Upper lobe of left lung (tissue), 6 donors: ENCODE measurements at regions not wholly inside any gene's neighbourhood (a gene's known extent, or its start where the extent isn't known, plus 50 kb on each side); places are given as distances from the start of the nearest gene placed in this dataset.

Experiments
- ATAC-seq, 2 donors: fragments of 200-7000 bp; cut with Tn5 transposase; one replicate each; pipeline ENCODE4 v1.9.1; 2022; ENCODE audit warnings: mild to moderate bottlenecking in 2 of 2, moderate library complexity in 2 of 2; ENCODE audit not compliant: low FRiP score in 2 of 2
- DNase-seq, 2 donors: peaks; one replicate each; pipeline ENCODE4 v3.0.0-alpha.2; 2019 to 2020
- H3K27ac ChIP-seq, 4 donors: fragments of 200-600 bp; sonication (generic); one replicate each; pipeline ENCODE4 v1.5.1; 2016 to 2019
- H3K27me3 ChIP-seq, 4 donors: fragments of 200-600 bp; sonication (generic); one replicate each; pipeline ENCODE4 v1.5.1; 2017 to 2019
- H3K36me3 ChIP-seq, 4 donors: fragments of 200-600 bp; sonication (generic); one replicate each; pipeline ENCODE4 v1.5.1; 2016 to 2019
- H3K4me1 ChIP-seq, 4 donors: fragments of 200-600 bp; sonication (generic); one replicate each; pipeline ENCODE4 v1.5.1; 2018 to 2019
- H3K4me3 ChIP-seq, 4 donors: fragments of 200-600 bp; sonication (generic); one replicate each; pipeline ENCODE4 v1.5.1; 2017 to 2019; ENCODE audit warnings: mild to moderate bottlenecking in 2 of 4, moderate library complexity in 1 of 4
- H3K9me3 ChIP-seq, 4 donors: fragments of 200-600 bp; sonication (generic); one replicate each; pipeline ENCODE4 v1.5.1; 2018 to 2019
- EP300 ChIP-seq, 4 donors: sonication (generic); formaldehyde crosslinking; IDR thresholded peaks; one replicate each; pipeline ENCODE4 v1.5.1; 2017; ENCODE audit warnings: antibody characterized with exemption in 4 of 4, control low read depth in 2 of 4
- POLR2A ChIP-seq, 4 donors: fragments of 450-650 bp; IDR thresholded peaks; one replicate each; pipeline ENCODE4 v1.5.1; 2016 to 2017; ENCODE audit warnings: antibody characterized with exemption in 4 of 4, mild to moderate bottlenecking in 2 of 4
- POLR2AphosphoS5 ChIP-seq, 2 donors: sonication (generic); formaldehyde crosslinking; IDR thresholded peaks; one replicate each; pipeline ENCODE4 v1.5.1; 2017; ENCODE audit warnings: antibody characterized with exemption in 2 of 2
- WGBS, 2 donors: methylation state at CpG; one replicate each; pipeline ENCODE4 v1.1.5; 2017 to 2018; 5-methylcytosine and 5-hydroxymethylcytosine counted together
- TF ChIP-seq, protein P1 (sequence below), 6 experiments: fragments of 450-650 bp in 4 of 6; fragments of 200-600 bp in 2 of 6; sonication (generic) in 2 of 6; IDR thresholded peaks; one replicate each; pipeline ENCODE4 v1.5.1; 2016 to 2019; ENCODE audit warnings: antibody characterized with exemption in 6 of 6
- donor health status: DM: no; HTN: no; CAD: no; lungs with moderate emphysema.
- donor health status: DM: no; HTN: yes; CAD: no; lungs with severe emphysema.

DNA sequence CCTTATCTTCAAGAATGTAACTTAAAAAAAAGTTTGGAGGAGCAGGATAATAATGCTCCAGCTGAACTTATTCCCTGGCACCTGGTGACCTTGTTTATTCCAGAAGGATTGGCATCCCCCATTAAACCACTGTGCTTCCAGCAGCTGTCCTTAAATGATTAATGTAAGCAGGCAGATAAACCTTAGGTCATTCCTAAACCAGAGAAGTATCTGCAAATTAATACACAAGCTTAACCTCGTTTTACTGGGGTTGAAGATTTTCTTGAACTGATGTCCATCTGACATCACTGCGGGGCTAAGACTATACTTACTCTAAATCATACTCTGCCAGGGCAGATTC is 116.1 kb upstream of the PALS2 start:
- Histone ChIP-seq H3K27me3 (no peaks in the 10 kb centered on the region), H3K9me3 (no peaks in the 10 kb centered on the region), H3K4me3 (no peak overlapping the region), H3K27ac (no peak overlapping the region), H3K36me3 (no peaks in the 10 kb centered on the region), H3K4me1 (no peaks in the 10 kb centered on the region)
- ATAC-seq, result no peak
- WGBS, 2 donors, result 42 to 60% methylated on average over 2 of the region's 2 CpGs
- no peak for DNase-seq
- TF ChIP-seq EP300 (IDR thresholded peaks at IDR 0.05), result no peak
- TF ChIP-seq, protein P1, sequence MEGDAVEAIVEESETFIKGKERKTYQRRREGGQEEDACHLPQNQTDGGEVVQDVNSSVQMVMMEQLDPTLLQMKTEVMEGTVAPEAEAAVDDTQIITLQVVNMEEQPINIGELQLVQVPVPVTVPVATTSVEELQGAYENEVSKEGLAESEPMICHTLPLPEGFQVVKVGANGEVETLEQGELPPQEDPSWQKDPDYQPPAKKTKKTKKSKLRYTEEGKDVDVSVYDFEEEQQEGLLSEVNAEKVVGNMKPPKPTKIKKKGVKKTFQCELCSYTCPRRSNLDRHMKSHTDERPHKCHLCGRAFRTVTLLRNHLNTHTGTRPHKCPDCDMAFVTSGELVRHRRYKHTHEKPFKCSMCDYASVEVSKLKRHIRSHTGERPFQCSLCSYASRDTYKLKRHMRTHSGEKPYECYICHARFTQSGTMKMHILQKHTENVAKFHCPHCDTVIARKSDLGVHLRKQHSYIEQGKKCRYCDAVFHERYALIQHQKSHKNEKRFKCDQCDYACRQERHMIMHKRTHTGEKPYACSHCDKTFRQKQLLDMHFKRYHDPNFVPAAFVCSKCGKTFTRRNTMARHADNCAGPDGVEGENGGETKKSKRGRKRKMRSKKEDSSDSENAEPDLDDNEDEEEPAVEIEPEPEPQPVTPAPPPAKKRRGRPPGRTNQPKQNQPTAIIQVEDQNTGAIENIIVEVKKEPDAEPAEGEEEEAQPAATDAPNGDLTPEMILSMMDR (IDR thresholded peaks at IDR 0.05), result no peak
- TF ChIP-seq POLR2A (IDR thresholded peaks at IDR 0.05), result no peak
- TF ChIP-seq POLR2AphosphoS5 (IDR thresholded peaks at IDR 0.05), result no peak

DNA sequence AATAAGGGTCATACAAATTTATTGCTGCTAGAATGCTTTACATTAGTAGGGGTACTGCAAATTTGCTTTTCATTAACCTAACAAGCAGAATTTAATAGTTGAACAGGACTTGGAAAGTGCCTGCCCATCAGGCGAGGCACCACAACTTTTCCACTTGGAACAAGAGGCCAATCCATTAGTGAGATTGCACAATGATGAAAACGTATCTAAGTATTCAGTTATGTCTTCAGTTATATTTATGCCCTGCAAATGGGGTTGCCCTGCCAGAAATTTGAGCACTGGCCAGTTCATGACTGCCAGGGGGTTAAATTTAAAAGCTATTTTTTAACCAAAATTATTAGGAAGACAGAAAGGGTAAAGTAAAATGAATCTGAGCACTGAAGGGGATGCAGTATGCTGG is 111.1 kb upstream of the PALS2 start:
- 36 to 38% methylated on average over 2 of the region's 2 CpGs for WGBS, 2 donors
- Histone ChIP-seq H3K9me3 (no peaks in the 10 kb centered on the region), H3K27ac (no peak overlapping the region), H3K27me3 (no peaks in the 10 kb centered on the region), H3K4me1 (no peaks in the 10 kb centered on the region), H3K4me3 (no peak overlapping the region), H3K36me3 (no peaks in the 10 kb centered on the region)
- TF ChIP-seq EP300 (IDR thresholded peaks at IDR 0.05) (no peak), POLR2AphosphoS5 (IDR thresholded peaks at IDR 0.05) (no peak)
- TF ChIP-seq, protein P1 (IDR thresholded peaks at IDR 0.05), result no peak
- no peak for ATAC-seq
- no peak for DNase-seq

DNA sequence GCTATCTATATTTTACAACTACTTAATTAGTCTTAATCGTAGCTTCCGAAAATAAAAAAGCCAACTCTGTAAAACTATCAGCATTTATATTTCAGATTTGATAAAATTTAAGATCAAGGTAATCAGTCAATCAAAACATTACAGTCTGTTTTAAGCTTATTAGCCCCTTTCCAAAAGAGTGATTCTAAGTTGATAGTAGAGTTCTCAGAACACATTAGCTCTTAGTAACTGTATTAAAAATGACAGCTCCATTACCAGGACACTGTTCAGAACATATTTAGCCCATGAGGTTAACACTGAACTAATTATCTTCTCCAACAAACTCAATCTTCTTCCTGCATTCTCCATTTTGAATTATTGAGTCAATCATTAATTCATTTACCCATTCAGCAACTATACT is 110.3 kb upstream of the PALS2 start:
- Histone ChIP-seq H3K36me3 (no peaks in the 10 kb centered on the region), H3K4me3 (no peak overlapping the region), H3K27me3 (no peaks in the 10 kb centered on the region), H3K4me1 (no peaks in the 10 kb centered on the region), H3K27ac (no peak overlapping the region), H3K9me3 (no peaks in the 10 kb centered on the region)
- WGBS, 2 donors, result 94 to 97% methylated on average over 2 of the region's 2 CpGs
- no peak for TF ChIP-seq POLR2AphosphoS5 (IDR thresholded peaks at IDR 0.05)
- TF ChIP-seq, protein P1 (IDR thresholded peaks at IDR 0.05), result no peak
- no peak for TF ChIP-seq POLR2A (IDR thresholded peaks at IDR 0.05)
- no peak for TF ChIP-seq EP300 (IDR thresholded peaks at IDR 0.05)
- ATAC-seq (no peak), DNase-seq (no peak)

DNA sequence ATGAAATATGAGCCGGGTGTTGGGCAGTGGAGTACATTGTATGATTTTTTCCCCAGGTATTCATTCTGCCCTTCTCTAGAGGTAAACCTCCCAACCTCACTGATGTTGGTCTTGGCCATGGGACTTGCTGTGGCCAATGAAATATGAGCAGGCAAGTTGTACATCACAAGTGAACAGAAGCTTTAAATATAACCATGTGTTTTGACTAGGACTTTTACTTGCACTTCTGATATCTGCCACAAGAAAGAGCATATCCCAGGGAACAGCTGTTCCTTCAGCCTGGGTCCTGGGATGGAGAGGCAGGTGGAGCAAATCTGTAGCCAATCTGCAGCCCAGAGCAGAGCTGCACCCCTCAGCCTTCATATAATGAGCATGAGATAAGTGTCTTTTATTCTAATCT is 109.8 kb upstream of the PALS2 start:
- no peaks in the 10 kb centered on the region for H3K9me3 ChIP-seq
- ATAC-seq (no peak), DNase-seq (no peak)
- H3K4me1 ChIP-seq, result no peaks in the 10 kb centered on the region
- 81 to 90% methylated on average over 1 of the region's 1 CpG for WGBS, 2 donors
- TF ChIP-seq POLR2A (IDR thresholded peaks at IDR 0.05) (no peak), EP300 (IDR thresholded peaks at IDR 0.05) (no peak), POLR2AphosphoS5 (IDR thresholded peaks at IDR 0.05) (no peak)
- TF ChIP-seq, protein P1 (IDR thresholded peaks at IDR 0.05), result no peak
- H3K27ac ChIP-seq, result no peak overlapping the region
- no peaks in the 10 kb centered on the region for H3K36me3 ChIP-seq
- no peak overlapping the region for H3K4me3 ChIP-seq
- H3K27me3 ChIP-seq, result no peaks in the 10 kb centered on the region

DNA sequence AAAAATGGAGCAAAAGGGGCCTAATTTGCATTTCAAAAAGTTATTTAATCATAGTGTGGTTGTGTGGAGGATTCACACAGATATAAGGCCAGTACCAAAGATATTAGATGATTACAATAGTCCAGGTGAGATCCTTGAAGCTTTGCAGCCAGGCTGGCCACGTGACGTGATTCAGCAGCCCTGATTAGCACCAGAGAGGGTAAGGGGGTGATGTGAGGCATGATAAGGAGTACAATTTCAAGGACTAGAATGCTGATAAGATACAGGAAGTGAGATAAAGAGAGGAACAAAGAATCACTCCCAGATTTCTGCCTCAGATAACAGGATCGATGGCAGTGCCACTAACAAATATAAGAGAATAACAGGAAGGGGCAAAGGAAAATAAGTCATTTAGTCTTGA is 108.4 kb upstream of the PALS2 start:
- DNase-seq, result no peak
- Histone ChIP-seq H3K27me3 (no peaks in the 10 kb centered on the region), H3K9me3 (no peaks in the 10 kb centered on the region), H3K4me1 (no peaks in the 10 kb centered on the region), H3K4me3 (no peak overlapping the region), H3K36me3 (no peaks in the 10 kb centered on the region), H3K27ac (no peak overlapping the region)
- no peak for ATAC-seq
- WGBS, 2 donors, result 45 to 48% methylated on average over 3 of the region's 3 CpGs
- TF ChIP-seq, protein P1 (IDR thresholded peaks at IDR 0.05), result no peak
- no peak for TF ChIP-seq POLR2A (IDR thresholded peaks at IDR 0.05)
- TF ChIP-seq EP300 (IDR thresholded peaks at IDR 0.05), result no peak
- no peak for TF ChIP-seq POLR2AphosphoS5 (IDR thresholded peaks at IDR 0.05)
